HEK293 (cell line): ENCODE measurements at regions not wholly inside any gene's neighbourhood (a gene's known extent, or its start where the extent isn't known, plus 50 kb on each side); places are given as distances from the start of the nearest gene placed in this dataset.

Experiments used
- ATF2 ChIP-seq: fragments of 450-650 bp; formaldehyde crosslinking; IDR thresholded peaks from 2 replicates; pipeline ENCODE4 v1.5.1; 2016; ENCODE audit warnings: missing biosample characterization, missing genetic modification characterization, low read depth
- CTCF ChIP-seq: fragments of 450-650 bp; formaldehyde crosslinking; IDR thresholded peaks from 2 replicates; pipeline ENCODE4 v1.5.1; 2016; ENCODE audit warnings: missing biosample characterization, missing genetic modification characterization
- KLF16 ChIP-seq: fragments of 450-650 bp; formaldehyde crosslinking; IDR thresholded peaks from 2 replicates; pipeline ENCODE4 v1.5.1; 2017; ENCODE audit warnings: missing biosample characterization, missing genetic modification characterization
- MEIS1 ChIP-seq: sonication (generic); formaldehyde crosslinking; IDR thresholded peaks from 2 replicates; pipeline ENCODE4 v1.8.1; 2022; ENCODE audit warnings: missing genetic modification reagents, mild to moderate bottlenecking, borderline replicate concordance
- PBX3 ChIP-seq: sonication (generic); formaldehyde crosslinking; IDR thresholded peaks from 2 replicates; pipeline ENCODE4 v1.8.1; 2022; ENCODE audit warnings: mild to moderate bottlenecking, moderate library complexity, missing genetic modification reagents
- ZNF548 ChIP-seq: fragments of 450-650 bp; formaldehyde crosslinking; IDR thresholded peaks from 2 replicates; pipeline ENCODE4 v1.5.1; 2016; ENCODE audit warnings: missing biosample characterization, missing genetic modification characterization
- ZNF76 ChIP-seq: fragments of 450-650 bp; formaldehyde crosslinking; IDR thresholded peaks from 2 replicates; pipeline ENCODE4; 2016; ENCODE audit warnings: low read depth, missing biosample characterization, missing genetic modification characterization, borderline replicate concordance

GRCh38 chr2:72013726-72014125, 133.9 kb downstream of the CYP26B1 start:
- TF ChIP-seq ZNF76 (tag by site-specific recombination) (no peak), ATF2 (tag by site-specific recombination) (no peak), MEIS1 (CRISPR knock-in tag) (no peak), CTCF (tag by site-specific recombination) (no peak), PBX3 (CRISPR knock-in tag) (no peak), KLF16 (tag by site-specific recombination) (no peak), ZNF548 (tag by site-specific recombination) (no peak)
